ENCODE measurements at regions not wholly inside any gene's neighbourhood (a gene's known extent, or its start where the extent isn't known, plus 50 kb on each side); places are given as distances from the start of the nearest gene placed in this dataset.

- no peak for TF ChIP-seq CTCF (IDR thresholded peaks at IDR 0.05; ENCODE audit: low read depth, low read length)
- H3K27ac ChIP-seq = no peak overlapping the region
- H3K4me3 ChIP-seq (ENCODE audit: low read depth, low read length) = no peak overlapping the region
Measured at GRCh38 chr2:42957861-42958301, 165.5 kb upstream of the HAAO start.

GRCh38 chr2:42957109-42957860 is 164.9 kb upstream of the HAAO start:
- no peak overlapping the region for H3K4me3 ChIP-seq (ENCODE audit: low read depth, low read length)
- no peaks in the 10 kb centered on the region for H3K9me3 ChIP-seq (ENCODE audit: severe bottlenecking)
- TF ChIP-seq CTCF (IDR thresholded peaks at IDR 0.05; ENCODE audit: low read depth, low read length) = no peak
- no peaks in the 10 kb centered on the region for H3K27me3 ChIP-seq (ENCODE audit: insufficient read depth, low read depth, severe bottlenecking)
- H3K27ac ChIP-seq = no peak overlapping the region
- H3K36me3 ChIP-seq = no peaks in the 10 kb centered on the region
- no peak for DNase-seq

More at GRCh38 chr2:42957861-42958301, 165.5 kb upstream of the HAAO start:
- no peaks in the 10 kb centered on the region for H3K36me3 ChIP-seq
- no peaks in the 10 kb centered on the region for H3K9me3 ChIP-seq (ENCODE audit: severe bottlenecking)
- no peaks in the 10 kb centered on the region for H3K27me3 ChIP-seq (ENCODE audit: insufficient read depth, low read depth, severe bottlenecking)
- DNase-seq = no peak

GRCh38 chr2:42954227-42954962 is 162.0 kb upstream of the HAAO start:
- Histone ChIP-seq H3K9me3 (ENCODE audit: severe bottlenecking) (no peaks in the 10 kb centered on the region), H3K36me3 (no peaks in the 10 kb centered on the region), H3K4me3 (ENCODE audit: low read depth, low read length) (no peak overlapping the region), H3K27me3 (ENCODE audit: insufficient read depth, low read depth, severe bottlenecking) (no peaks in the 10 kb centered on the region), H3K27ac (no peak overlapping the region)
- TF ChIP-seq CTCF (IDR thresholded peaks at IDR 0.05; ENCODE audit: low read depth, low read length) = no peak
- DNase-seq = no peak

- Histone ChIP-seq H3K27ac (no peak overlapping the region), H3K27me3 (ENCODE audit: insufficient read depth, low read depth, severe bottlenecking) (no peaks in the 10 kb centered on the region), H3K9me3 (ENCODE audit: severe bottlenecking) (no peaks in the 10 kb centered on the region), H3K4me3 (ENCODE audit: low read depth, low read length) (no peak overlapping the region), H3K36me3 (no peaks in the 10 kb centered on the region)
- no peak for DNase-seq
- TF ChIP-seq CTCF (IDR thresholded peaks at IDR 0.05; ENCODE audit: low read depth, low read length) = no peak
Measured at GRCh38 chr2:42953216-42953615, 160.8 kb upstream of the HAAO start.

GRCh38 chr2:42951263-42951938 is 159.0 kb upstream of the HAAO start:
- Histone ChIP-seq H3K27me3 (ENCODE audit: insufficient read depth, low read depth, severe bottlenecking) (no peaks in the 10 kb centered on the region), H3K27ac (no peak overlapping the region), H3K36me3 (no peaks in the 10 kb centered on the region)

More at GRCh38 chr2:42951263-42951938, 159.0 kb upstream of the HAAO start:
- no peak for TF ChIP-seq CTCF (IDR thresholded peaks at IDR 0.05; ENCODE audit: low read depth, low read length)
- DNase-seq = no peak
- H3K4me3 ChIP-seq (ENCODE audit: low read depth, low read length) = no peak overlapping the region
- H3K9me3 ChIP-seq (ENCODE audit: severe bottlenecking) = no peaks in the 10 kb centered on the region

All from WERI-Rb-1 (cell line).